ENCODE measurements at regions not wholly inside any gene's neighbourhood (a gene's known extent, or its start where the extent isn't known, plus 50 kb on each side); places are given as distances from the start of the nearest gene placed in this dataset.

GRCh38 chr17:27088767-27089078, 205.2 kb upstream of the WSB1 start:
- TF ChIP-seq JUN (IDR thresholded peaks at IDR 0.05; ENCODE audit: borderline replicate concordance, low read depth, low read length) = no peak
- no peak for TF ChIP-seq JUN (CRISPR knock-in tag; IDR thresholded peaks at IDR 0.05; ENCODE audit: borderline replicate concordance)
- TF ChIP-seq ZKSCAN8 (CRISPR knock-in tag; IDR thresholded peaks at IDR 0.05) = no peak
- TF ChIP-seq CEBPB (tag; IDR thresholded peaks at IDR 0.05) = no peak
- no peak for TF ChIP-seq PHF21A (IDR thresholded peaks at IDR 0.05; ENCODE audit: borderline replicate concordance, low read depth)

All from K562 (cell line).